Gastroesophageal sphincter (tissue), 2 donors: ENCODE measurements at regions not wholly inside any gene's neighbourhood (a gene's known extent, or its start where the extent isn't known, plus 50 kb on each side); places are given as distances from the start of the nearest gene placed in this dataset.

Source experiments
- POLR2A ChIP-seq, 2 donors: fragments of 450-650 bp; IDR thresholded peaks; one replicate each; pipeline ENCODE4 v1.6.1; 2017; ENCODE audit warnings: antibody characterized with exemption in 2 of 2, mild to moderate bottlenecking in 2 of 2, moderate library complexity in 1 of 2
- POLR2AphosphoS5 ChIP-seq: sonication (generic); formaldehyde crosslinking; IDR thresholded peaks from one replicate; pipeline ENCODE4 v1.6.1; 2017; ENCODE audit warnings: antibody characterized with exemption

- TF ChIP-seq POLR2A (IDR thresholded peaks at IDR 0.05) = no peak
- TF ChIP-seq POLR2AphosphoS5 = no peak
Measured at GRCh38 chr15:97728791-97729190, 231.7 kb upstream of the ARRDC4 start.
